ENCODE measurements at regions not wholly inside any gene's neighbourhood (a gene's known extent, or its start where the extent isn't known, plus 50 kb on each side); places are given as distances from the start of the nearest gene placed in this dataset.
"Not testable (repeated sequence)": the region's sequence is repeated elsewhere in the genome, so short reads cannot be mapped to it uniquely, and the experiment has no call there.

DNA sequence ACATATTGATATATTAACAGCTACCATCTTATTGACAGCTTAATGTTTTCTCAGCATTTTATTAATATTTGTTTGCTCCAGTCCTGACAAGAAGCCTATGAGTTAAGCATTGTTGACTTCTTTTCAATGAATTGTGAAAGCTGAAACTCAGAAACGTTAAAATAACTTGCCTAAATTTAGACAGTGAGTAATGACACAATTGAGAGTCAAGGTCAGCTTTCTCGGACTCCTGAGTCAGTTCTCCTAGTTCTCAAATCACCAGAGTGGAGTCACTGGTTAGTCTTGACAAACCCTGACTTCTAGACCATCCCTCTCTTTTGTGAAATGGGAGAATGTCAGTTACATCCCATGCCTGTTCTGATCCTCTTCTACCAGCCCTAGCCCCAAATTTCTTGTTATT is 222.7 kb upstream of the ACO1 start:
- no peak for DNase-seq (ENCODE audit: low read depth in 4 of 4, low spot score in 3 of 4)

DNA sequence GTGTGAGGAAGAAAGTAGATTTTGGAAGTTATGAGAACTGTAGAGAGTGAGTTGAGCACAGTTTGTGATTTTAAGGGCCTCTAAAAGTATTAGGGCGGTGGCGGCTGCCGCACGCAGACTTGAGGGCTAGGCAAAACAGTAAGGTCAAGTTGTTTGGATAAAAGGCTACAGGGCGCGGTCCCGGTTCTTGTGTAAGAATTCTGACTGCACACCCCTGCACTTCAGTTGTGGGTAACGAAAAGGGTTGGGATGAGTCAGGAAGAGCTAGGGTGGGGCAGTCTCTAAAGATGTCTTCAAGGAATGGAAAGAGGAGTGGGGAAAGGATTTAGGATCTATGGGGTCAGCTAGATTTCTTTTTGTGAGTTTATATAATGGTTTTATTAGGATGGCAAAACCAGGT is 218.1 kb upstream of the ACO1 start:
- DNase-seq (ENCODE audit: low read depth in 4 of 4, low spot score in 3 of 4), result not testable (repeated sequence)

DNA sequence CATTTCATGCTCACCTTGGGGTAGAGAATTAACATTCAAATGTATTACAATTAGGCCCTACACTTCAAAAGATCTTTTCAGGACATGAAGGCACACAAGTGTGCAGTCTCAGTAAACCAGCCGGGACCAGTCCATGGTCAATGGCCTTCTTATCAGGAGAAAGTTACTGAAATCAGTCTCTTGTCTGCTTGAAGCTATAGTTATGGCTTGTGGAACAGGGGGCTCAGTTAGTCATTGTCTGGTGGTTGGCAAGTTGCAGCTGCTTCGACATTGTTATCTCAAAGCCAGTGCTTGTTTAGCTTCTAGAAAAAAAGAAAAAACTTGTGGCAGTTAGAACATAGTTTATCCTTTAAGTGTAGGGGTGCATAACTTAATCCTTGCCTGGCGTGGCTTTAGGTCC is 213.1 kb upstream of the ACO1 start:
- DNase-seq (ENCODE audit: low read depth in 4 of 4, low spot score in 3 of 4), result peak in 1 of 4 donors; percentile 7

DNA sequence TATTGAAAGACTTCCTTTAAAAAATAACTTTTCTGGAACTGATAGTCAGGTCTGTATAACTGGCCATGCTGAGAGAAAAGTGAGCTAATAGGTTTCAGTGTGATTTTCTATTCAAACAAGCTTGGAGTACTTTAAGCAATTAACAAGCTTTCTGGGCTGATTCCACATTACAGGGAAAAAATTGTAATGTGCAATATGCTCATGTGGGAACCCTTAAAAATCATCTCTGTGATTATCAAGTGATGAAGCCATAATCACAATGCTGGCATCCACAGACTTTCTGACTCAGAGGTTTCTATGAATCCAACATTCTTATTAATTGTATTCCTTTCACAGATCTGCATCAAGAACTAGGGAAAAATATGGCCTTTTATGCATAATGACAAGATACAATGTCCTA is 212.2 kb upstream of the ACO1 start:
- DNase-seq (ENCODE audit: low read depth in 4 of 4, low spot score in 3 of 4), result no peak

DNA sequence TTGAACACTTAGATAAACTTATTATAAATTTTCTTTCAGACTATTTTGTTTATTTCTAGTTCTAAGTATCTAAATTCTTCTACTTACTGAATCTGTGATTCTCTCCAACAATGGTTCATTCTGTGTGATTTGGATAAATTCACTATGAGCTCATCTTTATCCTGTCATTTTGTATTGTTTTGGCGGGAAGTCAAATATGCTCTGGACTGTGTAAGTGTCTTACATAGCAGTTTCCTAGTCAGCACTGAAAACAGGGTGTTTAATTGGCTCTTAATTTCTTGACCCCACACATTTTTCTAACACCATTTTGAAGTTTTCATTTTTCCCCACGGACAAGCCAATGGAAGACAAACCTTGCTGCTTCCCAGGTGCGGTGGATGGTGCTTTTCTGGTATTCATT is 207.0 kb upstream of the ACO1 start:
- DNase-seq (ENCODE audit: low read depth in 4 of 4, low spot score in 3 of 4), result no peak

DNA sequence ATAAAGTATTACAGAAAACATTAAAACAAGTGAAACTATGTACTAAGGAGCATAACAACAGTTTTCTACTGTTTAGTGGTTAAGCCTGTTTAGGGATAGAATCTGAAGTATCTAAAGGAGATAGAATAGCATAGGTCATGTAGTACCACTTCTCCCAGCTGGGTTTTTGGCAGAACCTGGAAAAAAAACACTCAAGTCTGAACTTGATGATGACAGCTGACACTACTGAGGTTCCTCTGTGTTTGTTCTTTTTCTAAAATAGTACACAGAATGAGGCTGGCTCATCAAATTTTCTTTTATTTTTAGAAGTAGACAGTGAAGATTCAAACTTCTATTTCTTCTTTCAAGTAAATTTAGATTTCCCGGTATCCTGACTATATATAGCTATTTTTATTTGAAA is 203.8 kb upstream of the ACO1 start:
- DNase-seq (ENCODE audit: low read depth in 4 of 4, low spot score in 3 of 4), result no peak

DNA sequence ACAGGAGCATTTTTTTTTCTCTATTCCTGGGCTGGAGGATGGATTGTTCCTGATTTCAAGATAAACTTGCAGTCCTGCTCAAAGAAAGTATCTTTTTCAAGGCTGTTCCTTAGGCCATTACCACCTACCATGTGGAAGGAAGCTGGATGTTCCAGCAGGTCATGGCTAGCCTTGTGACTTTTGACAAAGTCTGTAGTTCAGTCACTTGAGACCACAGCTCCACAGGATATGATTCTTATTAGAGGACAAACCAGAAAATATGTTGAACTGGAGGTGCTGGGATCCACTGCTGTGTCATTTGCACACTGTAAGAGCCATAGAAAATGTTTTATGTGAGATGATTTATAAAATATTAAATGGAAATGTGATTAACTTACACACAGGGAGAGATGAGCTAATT is 184.2 kb upstream of the ACO1 start:
- no peak for DNase-seq (ENCODE audit: low read depth in 4 of 4, low spot score in 3 of 4)

DNA sequence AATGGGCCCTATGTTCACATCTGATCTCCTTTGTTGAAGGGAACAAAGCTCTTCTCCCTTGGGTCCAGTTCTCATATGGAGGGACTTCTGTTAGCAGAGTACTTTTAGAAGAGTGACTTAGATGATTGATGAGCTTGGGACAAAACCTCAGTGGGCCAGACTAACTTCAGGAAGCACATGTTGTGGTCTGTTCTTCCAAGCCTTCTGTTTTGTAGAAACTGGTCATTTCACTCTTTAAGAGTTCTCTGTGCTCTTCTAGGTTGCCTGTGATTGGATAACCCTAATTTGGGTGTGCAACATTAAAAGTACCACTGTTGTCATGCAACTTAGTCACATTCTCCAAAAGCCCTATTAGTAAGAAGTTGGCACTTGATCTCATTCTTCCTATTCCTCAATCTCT is 183.5 kb upstream of the ACO1 start:
- DNase-seq (ENCODE audit: low read depth in 4 of 4, low spot score in 3 of 4), result no peak

DNA sequence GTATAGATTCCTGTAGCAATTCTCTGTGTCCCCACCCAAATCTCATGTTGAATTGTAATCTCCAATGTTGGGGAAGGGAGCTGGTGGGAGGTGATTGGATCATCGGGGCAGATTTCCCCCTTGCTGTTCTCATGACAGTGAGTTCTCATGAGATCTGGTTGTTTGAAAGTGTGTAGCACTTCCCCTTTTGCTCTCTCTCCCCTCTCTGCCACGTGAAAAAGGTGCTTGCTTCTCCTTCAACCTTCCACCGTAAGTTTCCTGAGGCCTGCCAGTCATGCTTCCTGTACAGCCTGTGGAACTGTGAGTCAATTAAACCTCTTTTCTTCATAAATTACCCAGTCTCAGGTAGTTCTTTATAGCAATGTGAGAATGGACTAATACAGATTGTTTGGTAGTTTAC is 175.3 kb upstream of the ACO1 start:
- not testable (repeated sequence) for DNase-seq (ENCODE audit: low read depth in 4 of 4, low spot score in 3 of 4)

DNA sequence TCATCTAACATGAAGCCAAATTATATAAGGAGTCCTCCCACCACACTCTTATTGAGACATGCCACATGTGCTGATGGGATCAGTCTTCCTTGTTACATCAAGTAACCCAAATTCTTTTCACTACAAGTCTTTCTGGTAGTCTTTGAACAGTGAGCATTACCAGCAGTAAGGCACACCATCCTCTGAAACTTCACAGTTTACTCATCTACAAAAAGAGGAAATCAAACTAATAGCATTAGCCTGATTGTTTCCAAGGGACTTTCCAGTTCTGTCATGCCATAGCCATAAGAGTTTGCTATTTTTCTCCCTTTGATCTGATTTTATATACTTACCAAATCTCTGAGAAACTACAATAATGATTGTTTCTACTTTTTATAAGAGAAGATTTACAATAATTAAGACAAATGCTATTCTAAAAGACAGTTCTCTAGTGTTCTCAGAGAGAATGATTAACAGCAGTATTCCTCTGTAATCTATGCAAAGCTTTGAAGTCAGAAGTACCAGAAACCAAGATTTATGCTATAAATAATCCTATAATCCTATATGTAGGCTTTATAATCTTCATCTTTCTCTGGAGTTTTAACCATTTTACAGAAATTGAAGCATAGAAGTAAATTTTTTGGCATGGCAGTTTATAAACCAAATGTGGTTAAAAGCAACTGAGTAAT is 166.2 kb upstream of the ACO1 start:
- DNase-seq (ENCODE audit: low read depth in 4 of 4, low spot score in 3 of 4), result no peak

DNA sequence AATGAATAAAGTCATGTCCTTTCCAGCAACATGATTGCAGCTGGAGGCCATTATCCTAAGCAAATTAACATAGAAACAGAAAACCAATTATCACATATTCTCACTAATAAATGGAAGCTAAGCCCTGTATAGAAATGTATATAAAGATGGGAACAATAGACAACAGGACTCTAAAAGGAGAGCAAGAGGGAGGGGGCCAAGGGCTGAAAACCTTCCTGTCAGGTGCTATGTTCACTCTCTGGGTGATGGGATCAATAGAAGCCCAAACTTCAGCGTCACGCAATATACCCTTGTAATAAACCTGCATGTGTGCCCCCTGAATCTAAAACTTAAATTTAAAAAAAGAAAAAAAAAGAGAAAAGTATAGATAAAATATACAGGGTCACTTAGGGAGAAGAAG is 163.7 kb upstream of the ACO1 start:
- no peak for DNase-seq (ENCODE audit: low read depth in 4 of 4, low spot score in 3 of 4)

DNA sequence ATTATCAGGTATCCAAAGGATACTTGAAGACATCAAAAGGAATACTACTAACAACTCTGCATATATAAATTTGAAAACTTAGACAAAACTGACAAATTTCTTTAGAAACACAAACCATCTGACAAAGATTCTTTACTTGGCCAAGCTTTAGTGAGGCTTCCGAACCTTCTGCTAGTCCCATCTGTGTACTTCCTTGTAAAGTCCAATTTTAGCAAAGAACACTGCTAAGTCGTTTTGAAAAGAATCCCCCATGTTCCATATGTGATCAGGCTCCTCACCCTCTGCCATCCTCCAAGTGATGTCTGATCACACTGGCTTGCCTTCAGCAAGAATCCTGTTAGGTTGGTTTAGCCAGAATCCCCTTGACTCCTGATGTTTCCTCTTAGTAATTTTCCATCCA is 150.0 kb upstream of the ACO1 start:
- no peak for DNase-seq (ENCODE audit: low read depth in 4 of 4, low spot score in 3 of 4)

DNA sequence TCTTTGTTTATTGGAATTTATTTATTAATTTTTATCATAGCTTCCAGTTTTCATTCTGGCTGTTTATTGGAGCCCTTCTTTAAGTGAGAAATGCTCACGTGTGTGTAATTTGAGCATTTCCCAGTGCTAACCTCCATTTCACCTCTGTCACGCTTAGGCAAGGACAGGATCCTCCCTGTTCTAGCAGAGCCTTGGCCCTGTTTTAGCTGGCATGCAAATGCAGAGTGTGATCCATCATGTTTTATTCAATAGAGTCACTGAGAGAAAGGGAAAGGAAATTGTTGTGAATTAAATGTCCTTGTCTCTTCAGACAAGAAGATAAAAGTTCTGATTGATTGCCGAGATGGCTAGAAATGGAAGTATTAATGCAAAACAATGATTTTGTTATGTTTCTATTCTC is 137.3 kb upstream of the ACO1 start:
- DNase-seq (ENCODE audit: low read depth in 4 of 4, low spot score in 3 of 4), result no peak

DNA sequence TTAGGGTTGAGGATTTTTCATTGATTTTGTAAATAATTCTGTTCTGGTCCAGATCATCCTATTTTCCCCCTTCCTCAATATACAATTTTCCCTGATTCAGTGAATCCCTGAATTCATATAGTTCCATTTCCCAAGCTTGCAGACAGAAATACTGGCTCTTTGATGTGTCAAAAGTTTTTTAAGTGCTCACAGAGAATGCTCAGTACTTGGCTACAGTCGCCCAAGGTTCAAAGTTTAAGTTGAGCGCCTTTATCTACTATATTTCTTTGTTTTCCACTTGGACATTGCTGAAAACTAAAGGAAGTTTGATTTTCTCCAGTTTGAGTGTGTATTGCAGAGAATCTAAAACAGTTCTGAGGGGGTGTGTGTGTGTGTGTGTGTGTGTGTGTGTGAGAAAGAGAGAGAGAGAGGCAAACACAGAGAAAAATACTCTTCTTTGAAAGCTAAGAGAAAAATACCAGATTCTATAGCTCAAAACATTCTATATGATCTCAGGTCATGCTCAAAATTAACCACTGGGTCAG is 136.2 kb upstream of the ACO1 start:
- DNase-seq (ENCODE audit: low read depth in 4 of 4, low spot score in 3 of 4), result no peak

DNA sequence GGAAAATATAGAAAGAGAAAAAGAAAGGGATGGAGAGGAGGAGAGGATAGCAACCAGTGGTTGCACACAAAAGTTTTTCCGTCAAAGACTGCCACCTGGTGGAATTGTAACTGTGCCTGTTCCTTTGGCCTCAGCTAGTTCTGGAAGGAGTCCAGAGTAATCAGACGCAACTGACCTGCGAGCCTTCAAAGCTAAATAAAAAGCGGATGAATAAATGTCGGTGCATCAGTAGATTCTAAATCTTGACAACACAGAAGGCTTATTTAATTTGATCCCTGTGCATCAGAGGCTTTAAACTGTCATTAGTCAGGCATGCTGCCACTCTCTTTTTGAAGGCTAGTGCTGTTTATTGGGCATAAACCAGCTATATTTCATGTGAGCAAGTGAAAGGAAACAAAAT is 132.9 kb upstream of the ACO1 start:
- peak; percentile 58 to 78 (median 70) for DNase-seq (ENCODE audit: low read depth in 4 of 4, low spot score in 3 of 4)

DNA sequence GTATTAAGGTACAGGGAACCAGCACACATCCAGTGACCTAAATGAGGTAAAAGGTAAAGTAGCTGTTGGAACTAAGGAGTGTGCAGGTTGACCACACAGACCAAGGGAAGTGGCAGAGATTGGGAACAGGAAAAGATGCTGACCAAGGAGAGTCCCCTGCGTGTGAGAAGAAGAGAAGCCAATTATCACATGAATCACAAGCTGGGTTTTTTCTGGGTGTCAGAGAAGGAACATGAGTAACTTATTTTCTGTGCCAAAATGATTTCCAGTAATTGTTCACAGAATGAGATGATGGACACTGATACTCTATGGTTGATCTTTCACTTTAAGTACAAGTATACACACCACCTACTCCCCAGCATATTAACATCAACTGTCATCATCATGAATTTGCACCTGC is 130.7 kb upstream of the ACO1 start:
- DNase-seq (ENCODE audit: low read depth in 4 of 4, low spot score in 3 of 4), result no peak

DNA sequence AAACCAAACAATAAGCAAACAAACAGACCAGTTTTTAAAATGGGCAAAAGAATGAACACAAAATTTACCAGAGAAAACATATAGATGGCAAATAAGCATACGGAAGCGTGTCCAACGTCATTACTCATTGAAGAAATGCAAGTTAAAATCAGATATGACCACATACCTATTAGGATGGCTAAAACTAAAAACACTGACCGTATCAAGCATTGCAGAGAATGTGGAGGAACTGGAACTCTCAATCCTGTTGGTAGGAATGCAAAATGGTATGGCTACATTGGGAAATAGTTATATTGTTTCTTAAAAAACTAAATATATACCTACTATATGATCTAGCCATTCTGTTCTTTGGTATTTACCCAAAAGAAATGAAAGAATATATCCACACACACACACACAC is 129.4 kb upstream of the ACO1 start:
- DNase-seq (ENCODE audit: low read depth in 4 of 4, low spot score in 3 of 4), result no peak

DNA sequence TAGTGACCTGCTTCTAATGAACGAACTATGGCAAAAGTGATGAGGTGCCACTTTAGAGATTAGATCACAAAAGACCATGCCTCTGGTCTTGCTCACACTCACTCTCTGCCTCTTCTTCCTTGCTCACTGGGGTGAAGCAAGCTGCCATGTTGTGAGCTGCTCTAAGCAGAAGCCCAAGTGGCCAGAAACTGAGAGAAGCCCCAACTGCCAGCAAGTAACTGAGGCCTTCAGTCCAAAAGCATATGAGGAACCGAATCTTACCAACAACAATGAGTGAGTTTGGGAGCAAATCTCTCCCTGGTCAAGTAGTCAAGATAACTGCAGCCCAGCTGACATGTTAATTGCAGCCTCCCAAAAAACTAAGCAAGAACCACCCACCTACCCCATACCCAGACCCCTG is 126.0 kb upstream of the ACO1 start:
- no peak for DNase-seq (ENCODE audit: low read depth in 4 of 4, low spot score in 3 of 4)

DNA sequence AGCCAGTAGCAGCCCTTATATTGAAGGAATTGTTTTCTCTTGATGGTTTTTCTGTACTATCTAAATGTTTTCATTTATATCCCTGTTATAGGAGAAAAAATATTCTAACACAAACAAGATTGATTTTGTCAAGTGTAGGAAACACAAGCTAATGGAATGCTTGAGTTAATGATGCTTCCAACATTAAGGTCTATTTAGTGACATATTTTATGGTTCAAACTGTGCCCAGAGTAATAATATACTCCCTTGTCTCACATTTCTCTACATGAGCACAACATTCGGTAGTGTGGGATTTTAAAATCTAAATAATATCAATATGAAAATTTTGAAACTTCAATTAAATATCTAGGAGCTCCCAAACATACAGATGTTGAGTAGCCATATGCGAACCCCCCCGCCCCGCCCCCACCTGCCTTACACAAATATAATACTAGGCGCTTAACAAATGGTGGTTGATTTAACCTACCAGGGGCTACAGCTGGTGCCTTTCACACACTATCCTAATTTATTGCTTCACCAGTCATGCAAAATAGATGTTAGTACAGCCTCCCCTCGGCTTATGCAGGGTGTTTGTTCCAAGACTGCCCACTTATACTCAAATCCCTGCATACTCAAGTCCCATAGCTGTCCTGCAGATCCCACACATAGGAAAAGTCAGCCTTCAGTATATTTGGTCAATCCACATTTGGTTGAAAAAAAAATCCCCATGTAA is 124.1 kb upstream of the ACO1 start:
- DNase-seq (ENCODE audit: low read depth in 4 of 4, low spot score in 3 of 4), result peak in 1 of 4 donors; percentile 38

DNA sequence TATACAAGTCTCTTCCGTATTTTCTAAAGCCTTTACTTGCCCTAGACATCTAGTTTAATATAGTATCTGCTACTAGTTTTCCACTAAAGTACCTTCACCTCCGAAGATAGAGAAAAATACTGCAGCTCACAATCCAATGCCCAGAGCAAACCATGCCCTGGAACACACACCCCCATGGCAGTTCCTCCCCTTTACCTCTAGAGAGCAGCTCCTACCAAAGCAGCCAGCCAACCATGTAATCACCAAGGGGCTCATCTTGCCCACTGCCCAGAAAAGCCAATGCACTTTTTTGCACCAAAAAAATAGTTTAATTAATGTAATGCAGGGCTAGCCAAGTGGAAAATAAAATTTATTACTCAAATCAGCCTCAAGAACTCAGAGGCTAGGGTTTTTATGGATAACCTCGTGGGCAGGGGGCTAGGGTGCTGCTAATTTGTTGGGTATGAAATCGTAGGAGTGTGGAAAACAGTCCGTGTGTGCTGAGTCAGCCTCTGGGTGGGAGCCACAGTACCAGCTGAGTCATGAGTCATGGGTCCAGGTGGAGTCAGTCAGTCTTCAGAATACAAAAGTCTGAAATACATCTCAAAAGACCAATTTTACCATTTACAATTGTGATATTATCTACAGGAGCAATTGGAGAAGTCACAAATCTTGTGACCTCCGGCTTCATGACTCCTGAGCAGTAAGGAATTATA is 120.1 kb upstream of the ACO1 start:
- no peak for DNase-seq (ENCODE audit: low read depth in 4 of 4, low spot score in 3 of 4)

DNA sequence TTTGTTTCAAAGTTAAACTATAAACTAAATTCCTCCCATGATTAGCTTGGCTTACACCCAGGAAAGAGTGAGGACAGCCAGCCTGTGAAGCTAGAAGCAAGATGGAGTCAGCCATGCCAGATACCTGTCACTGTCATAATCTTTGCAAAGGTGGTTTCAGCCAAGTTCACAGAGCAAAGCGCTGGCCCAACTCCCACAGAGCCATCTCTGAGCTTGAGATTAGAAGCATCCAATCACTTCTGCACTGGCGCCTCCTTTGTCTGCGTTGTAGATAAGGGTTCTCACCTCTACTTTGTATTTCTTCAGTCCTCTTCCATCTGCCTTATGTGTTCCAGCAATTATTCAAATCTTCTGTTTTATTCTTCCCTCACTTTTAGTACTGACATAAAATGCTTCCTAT is 119.4 kb upstream of the ACO1 start:
- no peak for DNase-seq (ENCODE audit: low read depth in 4 of 4, low spot score in 3 of 4)

DNA sequence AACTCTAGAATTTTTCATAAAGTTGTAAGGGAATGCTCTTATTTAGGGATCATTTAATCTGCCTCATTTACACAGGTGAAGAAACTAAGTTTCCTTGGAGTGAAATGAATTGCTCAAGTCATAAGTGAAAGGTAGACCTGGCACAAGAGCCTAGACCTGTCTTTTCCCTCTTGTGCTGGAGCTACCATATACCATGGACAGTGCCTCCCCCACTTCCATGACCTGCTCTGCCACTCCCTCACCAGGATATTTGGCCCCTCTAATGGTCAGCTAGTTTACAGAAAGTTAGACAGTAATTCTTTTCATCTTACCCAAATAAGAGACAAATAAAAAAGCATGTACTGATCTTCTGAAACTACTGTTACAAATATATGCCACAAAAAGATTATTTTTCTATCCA is 105.5 kb upstream of the ACO1 start:
- DNase-seq (ENCODE audit: low read depth in 4 of 4, low spot score in 3 of 4), result no peak

Data from right renal pelvis (tissue), 4 donors.